NCI-H146 (cell line): ENCODE measurements at regions not wholly inside any gene's neighbourhood (a gene's known extent, or its start where the extent isn't known, plus 50 kb on each side); places are given as distances from the start of the nearest gene placed in this dataset.
"Not testable (repeated sequence)": the region's sequence is repeated elsewhere in the genome, so short reads cannot be mapped to it uniquely, and the experiment has no call there.

ENCODE experiments used
- DNase-seq: peaks from one replicate; lab custom pipeline; 2025; lab: John Stamatoyannopoulos, UW

DNA sequence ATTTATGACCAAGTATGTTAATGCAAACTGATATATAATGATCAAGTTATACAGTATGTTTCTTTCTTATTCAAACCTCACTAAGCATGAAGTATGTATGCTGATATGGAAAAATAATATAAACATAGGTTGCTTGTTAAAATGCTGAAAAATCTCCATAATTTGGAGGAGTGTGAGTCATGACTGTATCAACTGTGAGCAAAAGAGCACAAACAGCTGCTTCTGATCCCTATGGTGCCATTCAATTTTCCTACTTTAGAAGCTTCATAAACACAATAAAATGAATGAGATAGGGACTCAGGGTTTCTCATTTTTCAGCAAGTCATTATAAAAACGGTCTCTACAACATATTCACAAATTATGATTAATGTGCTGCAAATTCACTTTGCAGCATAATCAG is 129.9 kb upstream of the TFPI start:
- no peak for DNase-seq

- DNase-seq = no peak
Measured at GRCh38 chr2:187686416-187687024, 132.3 kb upstream of the TFPI start.

DNA sequence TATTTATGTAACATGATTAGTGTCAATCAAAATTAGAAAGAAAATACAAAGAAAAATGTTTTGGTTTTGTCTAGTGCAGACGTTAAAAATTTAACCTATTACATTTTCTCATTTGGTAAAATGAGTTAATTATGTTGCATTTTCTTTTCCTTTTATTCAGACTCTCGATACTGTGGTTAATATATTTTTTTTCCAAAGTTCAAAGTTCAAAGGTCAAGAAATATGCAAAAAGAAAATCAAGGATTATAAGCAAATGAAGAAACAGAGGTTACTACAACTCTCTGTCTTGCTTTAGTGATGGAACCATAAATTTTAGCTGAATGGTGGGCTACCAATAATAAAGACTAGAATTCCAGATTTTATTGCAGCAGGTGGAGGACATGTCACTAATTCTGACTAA is 133.3 kb upstream of the TFPI start:
- DNase-seq = no peak

DNA sequence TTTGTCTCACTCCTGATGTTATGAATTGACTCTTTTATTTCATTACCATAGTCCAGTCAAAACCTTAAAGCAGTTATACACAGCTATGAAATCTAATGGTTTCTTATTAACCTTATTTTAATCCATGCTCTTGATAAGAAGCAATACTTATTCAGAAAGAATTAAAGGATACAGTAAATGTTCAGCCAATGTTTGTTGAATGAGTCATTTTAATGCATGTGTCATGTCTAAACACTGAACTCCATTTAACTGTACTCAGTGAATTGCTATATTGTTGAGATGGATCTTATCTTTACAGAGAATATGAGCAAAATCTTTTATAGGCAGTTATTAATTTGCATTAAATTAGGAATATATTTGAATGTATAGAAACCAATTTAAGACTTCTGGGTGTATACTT is 135.1 kb upstream of the TFPI start:
- no peak for DNase-seq

DNA sequence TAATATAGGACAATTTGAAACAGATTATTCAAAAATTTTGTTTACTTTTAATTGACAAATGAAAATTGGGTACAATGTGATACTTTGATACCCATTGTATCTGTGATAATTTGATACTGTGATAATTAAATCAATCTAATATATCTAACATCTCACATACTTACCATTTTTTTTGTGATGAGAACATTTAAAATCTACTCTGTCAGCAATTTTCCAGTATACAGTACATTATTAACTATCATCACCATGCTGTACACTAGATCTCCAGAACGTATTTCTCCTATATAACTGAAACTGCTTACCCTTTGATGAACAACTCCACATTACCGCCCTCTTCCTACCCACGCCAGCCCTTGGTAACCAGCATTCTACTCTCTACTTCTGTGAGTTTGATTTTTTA is 139.7 kb upstream of the TFPI start:
- no peak for DNase-seq

- not testable (repeated sequence) for DNase-seq
Measured at GRCh38 chr2:187696644-187697043, 142.4 kb upstream of the TFPI start.

- DNase-seq = no peak
Measured at GRCh38 chr2:187698374-187699110, 144.3 kb upstream of the TFPI start.

- no peak for DNase-seq
Measured at GRCh38 chr2:187702157-187702556, 147.9 kb upstream of the TFPI start.

DNA sequence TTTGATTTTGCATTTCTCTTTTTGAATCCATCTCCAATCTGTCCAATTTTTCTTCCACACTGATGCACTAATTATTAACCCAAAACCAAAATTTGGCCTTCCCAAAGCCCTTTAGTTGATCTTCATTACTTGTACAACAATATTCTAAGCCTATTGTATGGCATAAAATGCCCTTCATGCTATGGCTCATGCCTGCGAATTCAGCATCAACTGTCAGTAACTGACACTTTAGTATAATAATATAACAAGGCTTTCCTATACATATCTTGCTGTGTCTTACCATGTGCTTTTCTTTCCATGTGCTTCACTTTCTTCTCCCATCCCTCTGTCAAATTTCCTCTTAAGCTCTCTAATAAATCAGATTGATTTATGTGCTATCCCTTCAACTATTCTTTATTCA is 154.0 kb upstream of the TFPI start:
- DNase-seq = no peak

DNA sequence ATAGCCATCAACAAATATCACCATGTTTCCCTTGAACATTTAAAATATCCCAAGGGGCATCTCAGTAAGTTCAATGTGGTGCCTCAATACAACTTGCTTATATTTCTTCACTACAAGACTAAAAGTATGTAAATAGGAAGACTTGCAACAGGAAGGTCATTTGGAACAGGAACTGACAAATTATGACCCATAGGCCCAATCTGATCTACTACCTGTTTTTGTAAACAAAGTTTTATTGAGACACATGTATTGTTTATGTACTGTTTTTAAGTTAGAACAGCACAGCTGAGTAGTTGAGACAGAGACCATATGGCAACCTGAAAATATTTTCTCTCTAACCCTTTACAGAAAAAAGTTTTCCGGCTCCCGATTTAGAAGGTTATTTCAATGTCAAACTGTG is 154.8 kb upstream of the TFPI start:
- DNase-seq = no peak

- DNase-seq = no peak
Measured at GRCh38 chr2:187710791-187711521, 156.7 kb upstream of the TFPI start.

DNA sequence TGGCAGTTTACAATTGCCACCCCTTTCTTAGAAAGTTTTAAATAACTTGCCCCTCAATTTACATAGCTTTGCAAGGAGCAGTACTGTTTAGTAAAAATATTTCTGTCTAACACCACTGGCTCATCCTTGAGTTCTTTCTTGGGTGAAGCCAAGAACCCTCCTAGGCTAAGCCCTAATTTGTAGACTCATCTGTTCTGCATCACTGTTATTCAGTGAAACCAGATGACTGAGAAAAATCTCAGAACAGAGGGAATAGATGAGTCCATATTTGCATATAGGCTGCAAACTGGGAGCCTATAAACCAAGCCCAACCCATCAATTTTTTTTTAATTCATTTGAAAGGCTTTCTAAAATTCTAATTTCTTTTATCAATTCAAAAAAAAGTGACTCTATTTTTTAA is 161.4 kb upstream of the TFPI start:
- no peak for DNase-seq

DNA sequence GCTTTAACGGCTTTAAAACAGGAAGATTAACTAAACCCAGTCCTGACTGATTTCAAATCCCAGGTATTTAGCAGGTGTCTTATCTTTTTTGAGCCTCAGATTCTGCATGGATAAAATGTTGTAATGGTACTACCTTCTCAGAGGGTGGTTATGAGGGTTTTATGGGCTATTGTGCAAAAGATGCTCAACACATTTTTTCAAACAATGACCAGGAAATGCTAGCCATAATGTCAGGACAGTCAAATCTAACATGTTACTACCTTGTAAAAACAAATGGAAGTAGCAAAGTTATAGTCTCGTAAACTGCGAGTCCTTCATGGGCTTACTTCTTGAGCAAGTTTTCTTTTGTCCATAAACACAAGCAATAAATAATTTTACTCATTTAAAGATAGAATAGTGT is 162.1 kb upstream of the TFPI start:
- no peak for DNase-seq

DNA sequence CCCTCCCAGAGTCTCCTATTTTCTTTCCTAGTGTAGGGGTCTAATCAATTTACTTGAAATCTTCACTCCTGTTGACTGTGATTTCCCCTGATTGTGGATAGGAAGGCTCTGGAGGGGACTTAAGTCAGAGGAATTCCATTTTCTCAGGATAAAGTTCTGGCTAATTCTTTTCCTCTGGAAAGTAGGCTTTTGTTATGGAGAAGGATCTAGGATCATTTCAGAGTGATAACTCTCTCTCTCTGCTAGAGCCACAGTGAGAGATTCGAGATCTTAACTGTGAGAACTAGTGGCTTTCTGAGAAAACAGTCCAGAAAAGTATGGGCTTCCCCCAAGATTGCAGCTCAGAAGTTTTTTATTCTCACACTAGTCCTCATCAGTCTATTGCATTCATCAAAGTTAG is 163.9 kb upstream of the TFPI start:
- no peak for DNase-seq

- DNase-seq = no peak
Measured at GRCh38 chr2:187719510-187719909, 165.3 kb upstream of the TFPI start.

DNA sequence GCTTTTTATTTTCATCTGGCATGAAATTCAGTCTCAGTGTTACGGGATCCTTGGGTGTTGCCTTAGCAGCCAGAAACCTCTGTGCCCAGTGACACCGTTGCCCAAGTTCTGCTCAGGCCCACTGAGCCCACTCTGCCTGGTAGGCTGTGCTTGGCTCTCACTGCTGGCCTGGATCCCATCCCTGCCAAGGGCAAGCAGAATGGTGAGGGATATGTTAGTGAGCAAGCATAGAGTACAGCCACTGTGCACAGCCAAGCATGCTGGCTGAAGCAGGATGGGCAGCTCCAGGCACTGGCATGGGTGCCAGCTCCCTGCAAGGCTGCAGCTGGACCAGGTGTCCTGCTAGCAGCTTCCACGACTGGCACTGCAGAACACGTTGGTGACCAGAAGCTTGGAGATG is 194.7 kb upstream of the TFPI start:
- no peak for DNase-seq

- DNase-seq = no peak
Measured at GRCh38 chr2:187749804-187750431, 195.7 kb upstream of the TFPI start.

DNA sequence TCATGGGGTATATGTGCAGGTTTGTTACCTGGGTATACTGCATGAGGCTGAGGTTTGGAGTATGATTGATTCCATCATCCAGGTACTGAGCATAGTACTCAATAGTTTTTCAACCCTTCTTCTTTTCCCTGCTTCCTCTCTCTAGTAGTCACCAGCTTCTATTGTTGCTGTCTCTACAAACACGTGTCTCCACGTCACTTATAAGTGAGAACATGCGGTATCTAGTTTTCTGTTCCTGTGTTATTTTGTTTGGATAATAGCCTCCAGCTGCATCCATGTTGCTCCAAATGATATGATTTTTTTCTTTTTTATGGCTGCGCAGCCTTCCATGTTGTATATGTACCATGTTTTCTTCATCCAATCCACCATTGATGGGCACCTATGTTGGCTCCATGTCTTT is 214.8 kb upstream of the TFPI start:
- no peak for DNase-seq

- no peak for DNase-seq
Measured at GRCh38 chr2:187769437-187769836, 215.2 kb upstream of the TFPI start.

GRCh38 chr2:187774551-187775071 is 220.4 kb upstream of the TFPI start:
- no peak for DNase-seq

- DNase-seq = no peak
Measured at GRCh38 chr2:187775196-187775595, 221.0 kb upstream of the TFPI start.

GRCh38 chr2:187775651-187776050 is 221.4 kb upstream of the TFPI start:
- DNase-seq = no peak

DNA sequence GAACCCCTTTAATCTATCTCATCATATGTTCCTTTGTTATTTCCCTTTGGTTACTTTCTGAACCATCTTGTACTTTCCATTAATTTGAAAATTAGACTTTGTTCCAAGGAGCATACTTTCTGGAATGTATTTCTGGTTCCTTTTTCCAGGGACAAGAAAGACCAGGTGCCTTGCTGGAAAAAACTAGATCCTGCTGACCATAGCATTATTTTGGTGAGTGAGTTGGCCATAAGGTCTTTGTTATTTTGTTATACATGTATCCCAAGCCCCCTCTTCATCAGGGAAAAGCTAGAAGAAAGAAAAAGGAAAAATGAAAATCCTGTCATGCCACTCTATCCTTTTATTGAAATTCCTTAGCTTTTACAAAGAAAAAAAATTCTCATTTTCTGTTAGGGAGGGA is 228.1 kb upstream of the TFPI start:
- DNase-seq = no peak
